GM18498 (cell line): ENCODE measurements at regions not wholly inside any gene's neighbourhood (a gene's known extent, or its start where the extent isn't known, plus 50 kb on each side); places are given as distances from the start of the nearest gene placed in this dataset.
"Not testable (repeated sequence)": the region's sequence is repeated elsewhere in the genome, so short reads cannot be mapped to it uniquely, and the experiment has no call there.

Experiments
- ATAC-seq: cut with Tn5 transposase; IDR thresholded peaks from one replicate; pipeline ENCODE4 v1.9.1; 2021; ENCODE audit warnings: mild to moderate bottlenecking, moderate library complexity; ENCODE audit not compliant: unreplicated experiment

DNA sequence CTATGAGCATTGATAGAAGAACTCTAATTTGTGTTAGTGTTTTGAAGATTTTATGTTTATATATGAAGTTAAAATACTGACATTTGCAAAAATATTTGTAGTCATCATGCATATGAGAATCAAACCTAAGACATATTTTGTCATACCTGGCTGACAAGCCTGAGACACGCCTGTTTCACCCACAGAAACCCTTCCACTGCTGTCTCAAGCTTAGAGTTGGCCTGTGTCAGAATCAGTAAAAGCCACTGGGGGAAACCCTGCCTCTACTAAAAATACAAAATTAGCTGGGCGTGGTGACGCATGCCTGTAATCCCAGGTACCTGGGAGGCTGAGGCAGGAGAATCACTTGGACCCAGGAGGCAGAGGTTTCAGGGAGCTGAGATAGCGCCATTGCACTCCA lies 218.0 kb upstream of the C1QTNF3 start:
- ATAC-seq, result not testable (repeated sequence)

DNA sequence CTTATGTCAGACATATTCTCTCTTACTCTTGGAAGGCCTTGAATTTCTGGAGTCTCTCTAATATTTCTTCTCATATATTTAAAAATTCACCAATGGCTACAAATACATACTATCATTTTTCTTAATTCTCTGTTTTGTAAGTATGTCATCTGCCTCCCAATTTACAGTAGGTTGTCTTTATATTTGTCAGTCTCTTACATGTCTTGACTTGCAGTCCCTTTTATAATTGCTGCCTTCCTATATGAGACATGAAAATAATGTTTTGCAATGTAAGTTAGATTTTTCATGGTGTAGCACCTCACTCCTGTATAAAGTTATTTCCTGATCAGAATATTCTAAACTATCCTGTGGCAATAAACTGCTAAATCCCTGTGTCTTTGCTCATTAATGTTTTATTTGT lies 223.1 kb upstream of the C1QTNF3 start:
- not testable (repeated sequence) for ATAC-seq

DNA sequence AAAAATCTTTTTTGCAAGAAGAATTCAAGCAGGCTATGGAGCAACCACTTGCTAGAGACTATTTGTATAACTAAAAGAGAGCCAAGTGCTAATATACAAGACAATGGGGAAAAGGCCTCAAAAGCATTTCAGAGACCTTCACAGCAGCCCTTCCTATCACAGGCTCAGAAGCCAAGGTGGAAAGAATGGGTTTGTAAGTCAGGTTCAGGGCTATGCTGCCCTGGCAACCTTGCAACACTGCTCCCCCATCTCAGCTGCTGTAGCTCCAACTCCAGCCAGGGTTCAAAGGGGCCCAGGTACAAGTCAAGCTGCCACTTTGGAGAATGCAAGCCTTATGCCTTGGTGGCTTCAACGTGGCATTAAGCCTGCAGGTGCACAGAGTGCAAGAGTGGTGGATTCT lies 253.7 kb upstream of the C1QTNF3 start:
- not testable (repeated sequence) for ATAC-seq

DNA sequence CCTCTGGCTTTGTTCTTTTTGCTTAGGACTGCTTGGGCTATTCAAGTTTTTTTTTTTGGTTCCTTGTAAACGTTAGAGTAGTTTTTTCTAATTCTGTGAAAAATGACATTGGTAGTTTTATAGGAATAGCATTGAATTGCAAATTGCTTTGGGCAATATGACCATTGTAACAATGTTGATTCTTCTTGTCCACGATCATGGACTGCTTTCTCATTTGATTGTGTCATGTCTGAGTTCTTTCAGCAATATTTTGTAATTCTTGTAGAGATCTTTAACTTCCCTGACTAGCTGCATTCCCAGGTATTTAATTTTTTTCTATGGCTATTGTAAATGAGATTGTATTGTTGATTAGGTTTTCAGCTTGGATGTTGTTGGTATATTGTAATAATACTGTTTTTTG lies 286.2 kb upstream of the C1QTNF3 start:
- not testable (repeated sequence) for ATAC-seq

GRCh38 chr5:34329611-34330108 lies 286.6 kb upstream of the C1QTNF3 start:
- not testable (repeated sequence) for ATAC-seq

GRCh38 chr5:34331928-34332454 lies 289.0 kb upstream of the C1QTNF3 start:
- ATAC-seq, result not testable (repeated sequence)

DNA sequence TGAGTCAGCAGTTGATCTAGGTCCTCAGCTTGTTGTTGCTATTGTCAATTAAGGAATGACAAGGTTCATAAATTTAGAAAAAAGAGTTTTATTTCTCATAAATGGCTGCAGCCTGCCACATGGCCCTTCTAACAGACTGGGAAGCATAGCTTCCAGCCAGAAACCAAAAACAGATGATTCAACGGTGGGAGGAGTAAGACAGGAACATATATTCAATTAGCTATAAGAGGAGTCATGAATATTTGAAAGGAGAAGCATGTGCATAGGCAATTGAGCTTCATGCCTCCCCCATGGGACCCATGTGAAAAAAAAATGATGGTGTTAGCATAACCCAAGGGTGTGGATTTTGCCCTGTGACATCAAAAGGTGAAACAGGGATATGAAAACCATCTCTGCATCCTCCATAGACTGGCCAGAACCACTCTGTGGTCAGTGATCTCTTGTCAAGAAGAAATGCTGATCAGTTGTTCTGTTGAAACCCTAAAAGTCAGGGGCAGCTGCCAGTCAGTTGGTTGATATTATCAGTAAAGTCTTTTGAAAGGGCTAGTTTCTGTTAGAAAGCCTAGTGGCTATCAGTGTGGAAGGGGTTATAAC lies 296.5 kb upstream of the C1QTNF3 start:
- ATAC-seq, result not testable (repeated sequence)

DNA sequence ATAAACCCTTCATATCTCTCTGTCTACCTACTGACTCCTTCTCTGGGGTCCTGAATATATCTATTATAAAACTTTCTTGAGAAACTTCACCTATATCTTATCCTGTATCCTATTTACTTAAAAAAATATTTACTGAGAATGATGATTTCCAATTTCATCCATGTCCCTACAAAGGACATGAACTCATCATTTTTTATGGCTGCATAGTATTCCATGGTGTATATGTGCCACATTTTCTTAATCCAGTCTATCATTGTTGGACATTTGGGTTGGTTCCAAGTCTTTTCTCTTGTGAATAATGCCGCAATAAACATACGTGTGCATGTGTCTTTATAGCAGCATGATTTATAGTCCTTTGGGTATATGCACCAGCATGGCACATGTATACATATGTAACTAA lies 301.7 kb upstream of the RAI14 start:
- ATAC-seq, result not testable (repeated sequence)

GRCh38 chr5:34371417-34371816 lies 284.7 kb upstream of the RAI14 start:
- ATAC-seq, result not testable (repeated sequence)

DNA sequence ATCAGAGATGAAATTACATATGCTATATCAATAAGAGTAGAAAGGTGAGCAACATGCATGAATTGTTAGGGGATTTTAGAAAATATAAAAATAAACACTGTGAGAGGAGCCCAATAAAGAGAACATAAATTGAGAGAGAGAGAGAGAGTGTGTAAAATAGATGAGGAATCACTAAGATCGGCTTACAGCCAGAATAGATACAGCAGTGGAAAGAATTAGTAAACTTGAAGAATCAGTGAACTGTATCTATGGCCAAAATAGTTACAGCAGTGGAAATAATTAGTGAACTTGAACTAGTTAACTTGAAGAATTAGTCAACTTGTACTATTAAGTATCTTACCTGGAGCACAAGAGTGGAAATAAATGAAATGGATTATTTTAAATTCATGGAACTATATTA lies 284.3 kb upstream of the RAI14 start:
- ATAC-seq, result not testable (repeated sequence)

GRCh38 chr5:34372739-34373138 lies 283.4 kb upstream of the RAI14 start:
- not testable (repeated sequence) for ATAC-seq

DNA sequence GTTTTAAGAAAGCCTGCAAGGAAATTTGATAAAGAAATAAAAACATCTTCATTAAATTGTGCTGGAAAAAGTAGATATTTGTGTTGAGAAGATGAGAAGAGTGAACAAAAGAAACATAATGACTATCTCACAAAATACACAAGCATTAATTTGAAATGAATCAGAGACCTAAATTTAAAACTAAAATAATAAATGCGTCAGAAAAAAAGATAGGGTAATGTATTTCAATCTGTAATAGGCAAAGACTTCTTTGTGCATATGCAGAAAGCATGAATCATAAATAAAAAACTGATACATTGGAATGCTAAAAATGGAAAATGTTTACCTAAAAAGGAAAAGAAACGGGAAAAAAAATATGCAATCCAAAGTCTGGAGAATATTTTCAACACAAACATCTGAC lies 278.5 kb upstream of the RAI14 start:
- not testable (repeated sequence) for ATAC-seq

DNA sequence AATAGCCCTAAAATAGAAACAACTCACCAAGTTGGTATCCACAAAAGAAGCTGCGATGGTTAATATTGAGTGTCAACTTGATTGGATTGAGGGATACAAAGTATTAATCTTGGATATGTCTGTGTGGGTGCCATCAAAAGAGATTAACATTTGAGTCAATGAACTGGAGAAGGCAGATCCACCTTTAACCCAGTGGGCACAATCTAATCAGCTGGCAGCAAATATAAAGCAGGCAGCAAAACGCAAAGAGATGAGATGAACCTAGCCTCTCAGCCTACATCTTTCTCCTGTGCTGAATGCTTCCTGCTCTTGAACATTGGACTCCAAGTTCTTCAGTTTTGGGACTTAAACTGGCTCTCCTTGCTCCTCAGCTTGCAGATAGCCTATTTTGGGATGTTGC lies 277.6 kb upstream of the RAI14 start:
- ATAC-seq, result not testable (repeated sequence)

DNA sequence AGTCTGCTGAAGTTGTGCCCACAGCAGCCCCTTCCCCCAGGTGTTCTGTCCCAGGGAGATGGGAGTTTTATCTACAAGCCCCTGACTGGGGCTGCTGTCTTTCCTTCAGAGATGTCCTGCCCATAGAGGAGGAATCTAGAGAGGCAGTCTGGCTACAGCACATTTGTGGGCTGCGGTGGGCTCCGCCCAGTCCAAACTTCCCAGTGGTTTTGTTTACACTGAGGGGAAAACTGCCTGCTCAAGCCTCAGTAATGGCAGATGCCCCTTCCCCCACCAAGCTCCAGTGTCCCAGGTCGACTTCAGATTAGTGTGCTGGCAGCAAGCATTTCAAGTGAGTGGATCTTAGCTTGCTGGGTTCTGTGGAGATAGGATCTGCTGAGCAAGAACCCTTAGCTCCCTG lies 267.4 kb upstream of the RAI14 start:
- not testable (repeated sequence) for ATAC-seq

- ATAC-seq, result no peak
Measured at GRCh38 chr5:34409373-34409772, 246.8 kb upstream of the RAI14 start.

DNA sequence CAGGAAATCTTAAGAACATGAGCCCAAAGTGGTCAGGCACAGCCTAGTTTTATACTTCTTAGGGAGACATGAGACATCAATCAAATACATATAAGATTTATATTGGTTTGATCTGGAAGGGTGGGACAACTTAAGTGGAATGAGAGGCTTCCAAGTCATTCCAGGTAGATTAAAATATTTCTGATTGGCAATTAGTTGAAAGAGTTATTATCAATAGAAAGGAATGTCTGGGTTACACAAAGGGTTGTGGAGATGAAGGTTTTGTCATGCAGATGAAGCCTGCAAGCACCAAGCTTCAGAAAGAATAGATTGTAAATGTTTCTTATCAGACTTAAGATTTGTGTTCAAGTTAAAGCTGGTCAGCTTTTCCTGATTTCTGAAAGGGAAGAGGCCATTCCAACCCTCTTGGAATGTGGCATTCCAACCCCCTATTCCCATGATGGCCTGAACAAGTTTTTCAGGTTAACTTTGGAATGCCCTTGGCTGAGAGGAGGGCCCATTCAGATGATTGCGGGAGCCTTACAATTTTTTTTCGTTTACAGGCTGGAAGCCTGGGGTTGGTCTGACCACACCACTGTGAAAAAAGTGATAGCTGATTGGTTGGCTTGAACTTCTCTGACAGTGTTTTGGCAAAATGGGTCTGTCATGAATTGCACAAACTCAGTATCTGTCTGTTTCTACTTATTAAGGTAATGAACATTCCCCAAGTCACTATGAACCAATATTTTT lies 245.6 kb upstream of the RAI14 start:
- ATAC-seq, result no peak

DNA sequence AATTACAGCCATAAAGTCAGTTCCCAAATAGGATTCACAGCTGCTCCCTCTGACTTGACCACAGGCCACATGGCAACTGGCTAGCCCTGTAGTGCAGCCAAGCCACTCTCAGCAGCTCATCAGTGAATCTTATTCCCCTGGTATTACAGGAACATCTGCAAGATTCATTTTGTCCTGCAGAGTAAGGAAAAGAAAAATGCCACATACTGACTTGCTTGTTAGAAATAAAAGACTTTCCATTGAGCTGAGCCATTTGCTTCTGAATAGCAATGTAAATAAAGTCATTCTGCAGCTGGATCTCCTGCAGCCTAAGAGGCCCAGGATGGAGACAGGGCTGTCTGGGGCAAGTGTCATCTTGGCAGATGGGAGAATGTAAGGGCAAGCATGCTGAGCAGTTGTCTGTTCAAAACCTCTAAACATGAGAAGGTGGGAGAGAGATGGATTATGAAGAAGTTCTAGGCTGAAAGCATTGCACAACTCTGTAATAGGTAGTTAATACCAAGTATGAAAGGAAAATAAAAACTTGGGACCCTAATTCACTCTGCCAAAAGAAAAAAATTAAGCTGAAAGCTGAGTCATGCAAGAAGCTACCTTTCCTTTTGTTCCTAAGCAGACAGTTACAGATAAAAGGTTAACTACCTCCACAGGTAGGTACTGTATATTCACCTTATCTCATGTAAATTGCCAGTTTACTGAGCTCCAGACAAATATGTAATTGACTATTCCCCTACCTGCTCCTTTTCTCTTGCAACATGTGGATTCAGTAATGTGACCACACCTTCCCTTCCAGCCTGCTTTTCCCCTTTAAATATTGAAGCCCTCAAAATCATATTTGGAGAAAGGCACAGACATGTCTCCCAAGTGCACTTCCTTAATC lies 244.4 kb upstream of the RAI14 start:
- no peak for ATAC-seq

DNA sequence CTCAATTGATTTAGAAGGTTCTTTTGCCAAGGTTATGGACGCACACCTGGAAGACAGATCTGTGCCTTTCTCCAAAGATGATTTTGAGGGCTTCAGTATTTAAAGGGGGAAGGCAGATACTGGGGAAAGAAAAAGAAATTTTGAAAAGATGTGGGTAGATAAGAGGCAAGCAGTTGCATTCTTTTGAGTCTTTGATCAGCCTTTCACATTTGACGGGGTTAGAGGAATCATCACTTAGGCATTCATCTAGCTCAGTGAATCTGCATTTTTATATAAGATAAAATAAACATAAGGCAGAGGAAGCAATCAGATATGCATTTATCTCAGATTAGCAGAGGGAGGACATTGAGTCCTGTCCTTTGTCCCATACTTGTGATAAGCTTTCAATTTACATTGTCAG lies 243.4 kb upstream of the RAI14 start:
- ATAC-seq, result no peak

- ATAC-seq, result peak; percentile 100
Measured at GRCh38 chr5:34415559-34416198, 240.4 kb upstream of the RAI14 start.

DNA sequence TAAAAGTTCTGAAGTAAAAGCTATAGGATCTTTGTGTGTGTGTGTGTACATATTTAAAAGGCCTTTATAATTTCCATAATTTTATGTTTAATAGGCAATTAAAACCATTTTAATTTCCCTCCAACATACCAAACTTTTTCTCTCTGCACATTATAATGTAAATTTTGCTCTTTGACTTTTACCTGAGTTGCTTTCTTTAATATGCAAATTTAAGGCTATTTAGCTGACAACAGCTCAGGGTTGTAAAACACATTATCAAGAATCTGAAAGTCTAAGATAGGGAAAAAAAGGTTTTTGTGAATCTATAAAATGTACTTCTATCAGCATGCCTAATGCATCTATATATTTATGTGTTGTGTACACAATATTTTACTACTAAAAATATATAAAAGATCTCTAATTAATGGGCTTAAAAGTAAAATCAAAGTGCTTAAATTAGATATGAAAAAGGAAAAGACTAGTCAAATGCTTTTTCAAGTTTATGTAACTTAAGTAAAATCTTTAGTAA lies 239.6 kb upstream of the RAI14 start:
- ATAC-seq, result no peak
